Adrenal gland (tissue), 5 donors: ENCODE measurements at regions not wholly inside any gene's neighbourhood (a gene's known extent, or its start where the extent isn't known, plus 50 kb on each side); places are given as distances from the start of the nearest gene placed in this dataset.

Source experiments
- POLR2A ChIP-seq, 2 donors: fragments of 450-650 bp; IDR thresholded peaks; one replicate each; pipeline ENCODE4 v1.6.1; 2017; ENCODE audit warnings: antibody characterized with exemption in 2 of 2, mild to moderate bottlenecking in 2 of 2, moderate library complexity in 1 of 2
- TF ChIP-seq, protein P1 (sequence below), 6 experiments: fragments of 450-650 bp in 4 of 6; fragments of 200-600 bp in 2 of 6; sonication (generic) in 1 of 6; IDR thresholded peaks; 1 replicate in 5 of 6; 2 replicates in 1 of 6; pipeline versions ENCODE4 v1.5.1 to v1.8.0; 2016 to 2021; ENCODE audit warnings: antibody characterized with exemption in 6 of 6, mild to moderate bottlenecking in 2 of 6, moderate library complexity in 1 of 6
- donor health status: DM: no; HTN: no; CAD: no.

DNA sequence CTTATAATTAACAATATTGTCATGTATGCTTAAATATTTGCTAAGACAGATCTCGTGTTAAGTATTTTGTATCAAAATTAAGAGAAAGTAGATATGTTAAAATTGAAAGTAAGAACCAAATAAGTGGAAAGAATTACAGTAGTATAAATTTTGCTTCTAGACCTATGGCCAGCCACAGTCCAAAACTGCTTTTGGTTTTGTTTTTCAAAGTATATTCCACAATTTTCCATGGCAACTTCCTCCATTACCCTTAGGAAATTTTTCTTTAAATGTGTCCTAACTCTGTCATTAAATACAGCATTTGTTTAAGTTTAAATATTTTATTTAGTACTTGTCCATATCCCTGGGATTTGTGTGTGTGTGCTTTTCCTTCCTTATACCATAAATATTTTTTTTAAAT is 689.0 kb downstream of the DIAPH3 start:
- TF ChIP-seq, protein P1, sequence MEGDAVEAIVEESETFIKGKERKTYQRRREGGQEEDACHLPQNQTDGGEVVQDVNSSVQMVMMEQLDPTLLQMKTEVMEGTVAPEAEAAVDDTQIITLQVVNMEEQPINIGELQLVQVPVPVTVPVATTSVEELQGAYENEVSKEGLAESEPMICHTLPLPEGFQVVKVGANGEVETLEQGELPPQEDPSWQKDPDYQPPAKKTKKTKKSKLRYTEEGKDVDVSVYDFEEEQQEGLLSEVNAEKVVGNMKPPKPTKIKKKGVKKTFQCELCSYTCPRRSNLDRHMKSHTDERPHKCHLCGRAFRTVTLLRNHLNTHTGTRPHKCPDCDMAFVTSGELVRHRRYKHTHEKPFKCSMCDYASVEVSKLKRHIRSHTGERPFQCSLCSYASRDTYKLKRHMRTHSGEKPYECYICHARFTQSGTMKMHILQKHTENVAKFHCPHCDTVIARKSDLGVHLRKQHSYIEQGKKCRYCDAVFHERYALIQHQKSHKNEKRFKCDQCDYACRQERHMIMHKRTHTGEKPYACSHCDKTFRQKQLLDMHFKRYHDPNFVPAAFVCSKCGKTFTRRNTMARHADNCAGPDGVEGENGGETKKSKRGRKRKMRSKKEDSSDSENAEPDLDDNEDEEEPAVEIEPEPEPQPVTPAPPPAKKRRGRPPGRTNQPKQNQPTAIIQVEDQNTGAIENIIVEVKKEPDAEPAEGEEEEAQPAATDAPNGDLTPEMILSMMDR (IDR thresholded peaks at IDR 0.05): no peak
- no peak for TF ChIP-seq POLR2A (IDR thresholded peaks at IDR 0.05)
